ENCODE measurements at regions not wholly inside any gene's neighbourhood (a gene's known extent, or its start where the extent isn't known, plus 50 kb on each side); places are given as distances from the start of the nearest gene placed in this dataset.

DNA sequence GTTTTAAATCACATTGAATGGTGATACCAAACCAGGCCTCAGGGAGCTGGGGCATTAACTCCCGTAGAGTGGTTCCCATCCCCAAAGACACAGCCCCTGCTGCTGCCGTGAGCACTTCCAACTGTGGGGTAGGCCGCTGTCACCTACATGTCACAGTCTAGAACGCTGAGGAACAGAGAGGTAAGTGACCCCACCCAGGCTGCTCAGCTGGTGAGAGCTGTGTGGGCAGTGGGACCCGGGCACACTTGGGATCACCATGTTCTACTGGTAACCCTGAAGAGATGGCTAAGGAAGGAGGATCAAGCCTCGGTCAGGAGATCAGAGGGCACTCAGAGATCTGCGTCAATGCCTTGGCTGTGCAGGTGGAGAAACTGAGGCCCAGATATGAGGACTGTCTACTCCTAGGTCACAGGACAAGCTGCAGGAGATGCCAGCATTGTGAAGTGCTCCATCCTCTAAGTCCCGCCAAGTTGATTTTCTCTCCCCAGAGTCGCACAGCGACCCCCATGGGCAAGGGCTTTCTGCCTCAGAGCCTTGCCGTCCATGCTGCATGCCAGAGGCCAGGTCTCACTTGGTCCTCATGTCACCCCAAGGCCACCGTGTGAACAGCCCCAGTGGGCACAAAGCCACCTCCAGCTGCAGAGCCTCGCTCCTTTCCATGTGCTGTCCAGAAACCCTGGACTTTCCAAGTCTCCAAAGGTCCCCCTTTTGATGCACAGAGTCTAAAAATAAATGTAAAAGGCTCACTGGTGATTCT, 144.2 kb upstream of the OTOS start:
- no peak for DNase-seq (ENCODE audit: low spot score)

DNA sequence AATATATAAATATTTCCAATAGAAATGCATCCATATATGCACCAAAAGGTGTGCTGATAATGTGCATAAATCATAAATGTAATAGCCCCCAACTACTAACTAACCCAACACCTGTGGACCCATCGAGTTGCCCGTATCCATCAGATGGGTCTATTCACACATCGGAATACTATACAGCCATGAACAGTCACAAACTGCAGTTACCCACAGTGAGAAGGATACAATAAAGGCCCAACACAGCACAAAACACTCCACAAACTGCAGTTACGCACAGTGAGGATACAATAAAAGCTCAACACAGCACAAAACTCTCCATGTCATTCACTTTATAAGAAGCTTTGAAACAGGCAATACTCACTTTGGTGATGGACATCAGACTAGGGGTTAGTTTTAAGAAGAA, 145.3 kb upstream of the OTOS start:
- DNase-seq (ENCODE audit: low spot score), result no peak

DNA sequence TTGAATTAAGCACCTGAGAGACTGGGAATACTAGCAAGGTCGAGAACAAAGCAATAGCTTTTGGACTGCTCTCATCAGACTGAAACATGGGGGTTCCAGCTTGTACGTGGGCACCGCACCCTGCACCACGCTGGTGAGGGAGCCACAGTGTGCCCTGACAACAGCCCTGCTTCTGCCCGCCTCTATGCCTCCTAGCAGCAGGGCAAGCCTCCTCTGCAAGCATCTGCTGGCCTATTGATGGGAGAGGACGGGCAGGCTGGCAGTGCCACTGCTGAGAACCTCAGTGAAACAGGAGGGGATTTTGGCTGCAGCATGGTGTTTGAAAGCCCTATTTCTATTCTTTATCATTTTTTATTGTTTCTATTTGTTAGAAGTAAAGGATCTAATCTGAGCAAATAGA, 146.1 kb upstream of the OTOS start:
- no peak for DNase-seq (ENCODE audit: low spot score)

DNA sequence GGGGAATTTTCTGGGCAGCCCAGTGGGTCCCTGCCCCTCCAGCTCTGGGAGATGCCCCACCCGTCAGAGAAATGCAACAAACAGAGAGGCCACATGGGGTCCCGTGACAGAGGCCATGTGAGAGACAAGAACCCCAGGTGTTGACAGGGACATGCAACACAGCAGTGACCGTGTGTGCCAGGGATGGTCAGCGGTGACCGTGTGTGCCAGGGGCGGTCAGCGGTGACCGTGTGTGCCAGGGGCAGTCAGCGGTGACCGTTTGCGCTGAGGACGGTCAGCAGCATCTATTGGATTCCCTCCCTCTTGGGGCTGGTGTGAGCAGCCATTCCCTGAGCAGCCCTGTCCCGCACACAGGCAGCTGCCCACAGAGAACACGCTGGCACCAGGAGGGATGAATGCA, 146.6 kb upstream of the OTOS start:
- no peak for DNase-seq (ENCODE audit: low spot score)

DNA sequence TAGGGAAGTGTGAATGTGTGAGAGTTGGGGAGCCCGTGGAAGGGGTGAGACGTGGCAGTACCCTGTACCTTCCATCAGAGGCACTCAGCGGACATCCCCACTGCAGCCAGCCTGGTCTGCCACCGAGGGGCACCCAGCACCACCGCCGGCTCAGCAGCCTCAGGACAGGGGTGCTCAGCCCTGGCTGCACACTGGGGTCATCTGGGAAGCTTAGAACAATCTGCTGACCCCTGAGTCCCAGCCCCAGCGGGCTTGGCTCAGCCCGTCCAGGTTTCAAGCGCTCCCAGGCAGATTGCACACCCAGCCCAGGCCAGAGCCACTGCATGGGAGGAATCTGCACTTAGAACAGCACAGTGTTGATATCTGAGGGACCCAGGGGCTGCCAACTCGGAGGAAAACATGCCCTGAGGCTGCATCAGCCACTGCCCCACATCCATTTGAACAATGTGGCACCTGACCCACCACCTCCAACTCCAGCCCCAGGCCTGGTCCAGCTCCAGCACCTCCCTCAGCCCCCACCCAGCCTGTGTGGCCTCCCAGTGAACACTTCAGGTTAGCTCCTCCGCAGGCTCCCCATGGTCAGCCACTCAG, 147.1 kb upstream of the OTOS start:
- DNase-seq (ENCODE audit: low spot score), result no peak

DNA sequence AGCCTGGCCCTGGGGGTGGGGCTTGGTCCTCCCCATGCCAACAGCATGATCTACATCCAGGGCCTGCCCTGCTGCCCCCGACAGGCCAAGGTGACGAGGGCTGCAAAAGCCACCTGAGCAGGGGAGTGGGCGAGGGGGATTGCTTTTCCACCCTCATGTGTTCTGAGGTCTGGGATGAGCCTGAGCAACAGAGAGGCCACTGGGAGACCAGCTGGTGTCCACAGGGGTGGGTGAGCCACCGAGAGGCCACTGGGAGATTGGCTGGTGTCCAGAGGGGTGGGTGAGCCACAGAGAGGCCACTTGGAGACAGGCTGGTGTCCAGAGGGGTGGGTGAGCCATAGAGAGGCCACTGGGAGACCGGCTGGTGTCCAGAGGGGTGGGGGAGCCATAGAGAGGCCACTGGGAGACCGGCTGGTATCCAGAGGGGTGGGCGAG, 147.4 kb upstream of the GPC1 start:
- no peak for DNase-seq (ENCODE audit: low spot score)

DNA sequence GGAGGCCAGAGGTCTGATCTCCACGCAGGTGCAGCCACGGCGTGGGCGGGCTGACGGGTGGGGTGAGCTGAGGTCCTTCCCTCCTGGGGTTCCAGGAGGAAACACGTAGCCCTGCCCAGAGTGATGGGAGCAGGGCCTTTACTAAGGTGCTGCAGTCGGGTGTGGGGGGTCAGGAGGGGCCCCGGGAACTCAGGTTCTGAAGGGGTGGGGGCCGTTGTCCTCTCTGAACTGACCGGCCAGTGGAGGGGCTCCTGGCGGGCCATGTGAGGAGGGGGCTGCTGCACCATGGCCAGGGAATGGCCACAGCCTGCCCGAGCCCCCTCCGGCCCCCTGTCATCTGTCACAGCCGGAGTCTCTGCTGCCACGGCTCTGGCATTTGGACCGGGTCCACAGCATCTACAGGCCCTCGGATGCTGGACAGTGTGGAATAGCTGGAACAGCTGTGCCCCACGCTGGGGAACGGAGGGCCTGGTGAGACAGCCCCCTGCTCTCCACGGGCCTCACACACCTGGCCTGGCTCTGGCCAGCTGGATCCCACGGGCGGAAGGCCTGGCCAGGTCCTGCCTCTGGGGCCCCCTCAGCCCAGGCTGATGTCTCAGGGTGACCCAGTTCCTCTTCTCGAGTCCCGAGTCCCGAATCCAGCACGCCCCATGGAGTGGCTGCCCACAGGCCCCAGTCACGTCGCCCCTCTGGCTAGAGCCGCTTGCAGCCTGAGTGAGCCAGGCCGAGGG, 145.6 kb upstream of the GPC1 start:
- DNase-seq (ENCODE audit: low spot score), result peak; percentile 46

DNA sequence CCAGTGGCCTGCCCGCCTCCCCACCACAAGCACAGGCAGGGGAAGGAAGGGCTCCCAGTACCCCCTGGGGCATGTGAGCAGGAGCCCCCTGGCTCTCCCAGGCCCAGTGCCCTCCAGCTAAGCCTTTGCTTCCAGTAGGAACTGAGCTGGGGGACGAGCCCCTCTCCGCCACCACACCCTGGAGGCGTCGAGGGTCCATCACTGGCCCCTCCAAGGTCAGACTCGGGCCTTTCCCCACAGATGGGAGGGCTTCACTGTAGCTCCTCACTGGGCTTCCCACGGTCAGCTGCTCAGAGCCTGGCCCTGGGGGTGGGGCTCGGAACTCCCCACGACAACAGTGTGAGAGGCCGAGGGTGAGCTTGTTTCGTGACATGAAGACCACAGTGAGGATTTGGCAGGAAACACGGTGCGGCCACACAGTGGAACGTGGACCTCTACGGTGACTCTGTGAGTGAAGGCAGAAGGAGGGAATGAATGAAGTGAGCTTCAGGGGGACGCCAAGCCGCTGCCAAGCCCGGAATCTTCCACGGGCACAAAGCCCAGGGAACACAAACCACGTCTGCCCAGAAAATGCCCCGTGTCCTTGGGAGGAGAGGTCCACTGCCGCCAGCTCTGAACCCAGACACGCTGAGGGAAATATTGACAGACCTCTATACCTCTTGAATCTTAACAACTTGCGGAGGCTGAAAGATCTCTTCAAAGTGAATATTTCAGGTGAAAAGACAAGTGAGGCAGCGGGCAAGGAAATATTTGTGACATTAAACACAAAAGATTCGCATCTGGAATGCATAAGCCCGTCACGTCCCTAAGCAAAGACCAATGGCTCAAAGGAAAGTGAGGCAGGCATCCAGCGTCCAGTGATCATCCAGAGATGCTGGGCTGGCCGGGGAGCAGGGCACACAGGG, 144.8 kb upstream of the GPC1 start:
- peak; percentile 53 for DNase-seq (ENCODE audit: low spot score)

DNA sequence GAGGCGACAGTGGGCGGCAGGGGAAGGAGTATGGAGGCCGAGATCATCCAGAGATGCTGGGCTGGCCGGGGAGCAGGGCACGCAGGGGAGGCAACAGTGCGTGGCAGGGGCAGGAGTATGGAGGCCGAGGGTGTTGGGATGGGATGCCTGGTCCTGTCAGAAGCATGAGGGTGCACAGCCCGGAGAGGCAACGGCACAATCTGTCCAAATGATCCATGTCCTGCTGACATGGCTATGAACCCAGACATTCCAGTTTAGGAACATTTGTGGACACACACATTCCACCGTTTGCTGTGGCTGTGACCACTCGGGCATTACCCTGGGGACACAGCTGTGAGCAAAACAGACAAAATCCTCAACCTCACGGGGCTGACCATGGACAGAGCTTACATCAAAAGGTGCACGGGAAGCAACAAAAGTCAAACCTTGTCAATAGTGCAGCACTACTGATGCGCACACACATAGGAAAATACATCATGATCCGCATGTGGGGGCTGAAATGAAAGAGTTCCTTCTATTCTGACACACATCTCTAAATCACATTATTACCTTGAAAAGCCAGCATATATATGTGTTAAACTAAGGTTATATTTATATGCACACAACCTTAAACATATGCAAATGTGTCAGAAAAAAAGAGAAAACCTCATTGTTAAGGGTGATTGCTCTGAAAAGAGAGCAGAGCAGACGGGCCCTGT, 144.0 kb upstream of the GPC1 start:
- peak; percentile 53 for DNase-seq (ENCODE audit: low spot score)

DNA sequence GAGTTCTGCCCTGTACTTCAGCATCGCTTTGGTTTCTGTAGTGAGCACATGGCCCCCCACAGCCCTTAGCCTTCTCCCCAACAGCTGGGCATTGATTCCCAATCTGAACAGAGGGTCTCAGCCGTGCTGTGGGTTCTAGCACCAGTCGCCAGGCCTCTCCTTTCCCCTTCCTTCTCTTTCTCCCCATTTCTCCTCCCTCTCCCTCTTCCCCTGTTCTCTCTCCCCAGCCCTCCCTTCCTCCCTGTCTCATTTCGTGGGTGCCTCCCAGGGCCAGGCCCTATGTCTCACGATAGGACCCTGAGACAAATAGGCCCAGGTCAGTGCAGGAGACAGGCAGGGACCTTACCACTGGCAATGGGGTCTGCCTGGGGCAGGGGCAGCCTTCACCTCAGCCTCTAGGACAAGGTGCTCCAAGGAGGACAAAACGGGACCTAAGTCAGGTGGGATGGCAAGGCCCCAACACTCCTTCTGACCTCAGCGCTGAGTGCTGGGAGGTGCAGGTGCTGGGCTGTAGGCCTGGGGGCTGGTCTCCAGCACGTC, 143.4 kb upstream of the GPC1 start:
- DNase-seq (ENCODE audit: low spot score), result peak; percentile 50

DNA sequence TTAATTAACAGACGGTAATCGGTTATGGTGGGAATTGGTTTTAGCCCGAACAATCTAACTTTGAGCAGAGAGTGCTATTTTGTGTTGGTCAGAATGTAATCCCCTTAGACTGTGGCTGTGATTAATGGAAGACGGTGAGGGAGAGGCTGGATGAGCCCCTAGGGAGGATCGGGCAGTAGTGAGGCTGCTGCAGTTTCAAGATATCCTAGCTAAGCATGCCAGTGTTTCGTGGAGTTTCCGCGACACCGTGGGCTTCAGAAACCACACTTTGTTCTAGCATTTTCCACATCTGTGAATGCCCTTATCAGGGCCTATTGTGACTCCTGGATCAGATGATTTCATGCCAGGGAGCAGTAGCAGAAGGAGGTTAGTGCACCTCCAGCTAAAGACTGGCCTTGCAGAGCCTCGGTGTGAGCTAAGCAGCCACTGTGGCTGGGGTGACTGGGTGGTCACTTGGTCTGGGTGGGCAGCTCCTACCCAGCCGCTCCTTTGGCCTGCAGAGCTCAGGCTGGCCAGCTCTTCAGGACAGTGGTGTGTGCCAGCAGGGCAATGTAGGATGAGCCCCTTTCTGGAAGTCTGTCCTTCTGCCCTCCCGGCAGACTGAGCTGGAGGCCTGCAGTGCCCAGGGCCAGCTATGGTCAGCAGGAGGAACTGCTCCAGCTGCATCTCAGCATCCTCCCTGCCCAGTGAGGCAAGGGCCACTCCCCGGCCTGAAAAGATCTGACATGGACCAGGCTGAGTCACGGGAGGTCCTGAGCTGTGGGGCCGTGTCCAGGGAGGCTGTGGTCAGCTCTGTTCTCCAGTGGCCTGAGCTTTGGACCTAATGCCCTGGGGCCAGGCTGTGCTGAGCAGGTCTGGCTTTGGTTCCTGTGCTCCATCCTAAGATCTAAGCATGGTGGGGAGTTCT, 142.6 kb upstream of the GPC1 start:
- peak; percentile 53 for DNase-seq (ENCODE audit: low spot score)

DNA sequence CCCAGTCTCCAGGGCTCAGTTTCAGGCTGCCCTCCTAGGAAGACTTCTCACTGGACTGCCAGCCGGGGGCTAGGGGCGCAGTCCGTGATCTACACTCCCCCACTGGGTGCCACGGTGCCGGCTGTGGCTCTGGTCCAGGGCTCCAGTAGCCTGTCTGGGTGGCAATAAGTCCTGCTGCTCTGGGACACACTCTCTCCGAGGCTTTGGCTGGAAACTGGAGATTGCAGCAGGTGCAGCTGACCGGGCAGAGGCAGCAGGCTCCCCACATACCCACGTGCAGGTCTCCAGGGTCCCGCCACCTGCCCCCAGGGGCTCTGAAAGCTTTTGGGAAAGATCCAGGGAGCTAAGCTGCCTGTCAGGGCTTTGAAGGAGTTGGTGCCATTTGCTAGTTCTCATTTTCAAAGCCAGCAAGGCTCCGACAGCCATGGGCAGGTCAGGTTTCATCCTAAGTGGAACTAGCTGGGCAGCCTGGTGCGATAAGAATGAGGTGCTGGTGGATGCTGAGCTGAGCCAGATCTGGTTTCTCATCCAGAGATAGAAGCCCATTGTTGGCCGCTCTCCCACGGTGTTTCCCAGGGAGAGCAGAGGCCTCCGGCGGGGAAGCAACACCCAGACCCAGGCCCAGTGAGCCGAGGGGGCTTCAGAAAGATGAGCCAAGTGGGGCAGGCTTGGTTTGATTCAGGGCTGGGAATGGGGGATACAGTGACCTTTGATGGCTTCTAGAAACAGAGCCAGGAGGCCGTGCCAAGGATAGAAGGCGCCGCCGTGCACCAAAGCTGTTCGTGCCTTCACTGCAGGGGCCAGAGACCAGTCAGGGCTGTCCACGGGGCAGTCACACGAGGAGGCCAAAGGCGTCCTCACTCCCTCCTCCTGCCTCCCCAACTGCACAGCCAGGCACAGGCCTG, 141.7 kb upstream of the GPC1 start:
- DNase-seq (ENCODE audit: low spot score), result peak; percentile 64

DNA sequence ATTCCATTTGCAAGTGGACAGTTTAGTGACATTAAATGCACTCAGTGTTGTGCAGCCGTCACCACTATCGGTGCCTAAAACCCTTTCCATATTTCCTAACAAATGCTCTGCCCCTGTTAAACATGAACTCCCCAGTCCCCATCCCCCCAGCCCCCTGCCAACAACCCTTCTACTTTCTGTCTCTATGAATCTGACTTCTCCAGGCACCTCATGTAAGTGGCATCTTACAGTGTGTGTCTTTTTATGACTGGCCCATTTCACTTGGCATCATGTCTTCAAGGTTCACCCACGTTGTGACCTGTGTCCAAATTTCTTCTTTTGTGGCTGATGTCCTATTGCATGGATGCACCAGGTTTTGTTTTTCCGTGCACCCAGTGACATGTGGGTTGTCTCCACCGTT, 140.9 kb upstream of the GPC1 start:
- peak; percentile 23 for DNase-seq (ENCODE audit: low spot score)

DNA sequence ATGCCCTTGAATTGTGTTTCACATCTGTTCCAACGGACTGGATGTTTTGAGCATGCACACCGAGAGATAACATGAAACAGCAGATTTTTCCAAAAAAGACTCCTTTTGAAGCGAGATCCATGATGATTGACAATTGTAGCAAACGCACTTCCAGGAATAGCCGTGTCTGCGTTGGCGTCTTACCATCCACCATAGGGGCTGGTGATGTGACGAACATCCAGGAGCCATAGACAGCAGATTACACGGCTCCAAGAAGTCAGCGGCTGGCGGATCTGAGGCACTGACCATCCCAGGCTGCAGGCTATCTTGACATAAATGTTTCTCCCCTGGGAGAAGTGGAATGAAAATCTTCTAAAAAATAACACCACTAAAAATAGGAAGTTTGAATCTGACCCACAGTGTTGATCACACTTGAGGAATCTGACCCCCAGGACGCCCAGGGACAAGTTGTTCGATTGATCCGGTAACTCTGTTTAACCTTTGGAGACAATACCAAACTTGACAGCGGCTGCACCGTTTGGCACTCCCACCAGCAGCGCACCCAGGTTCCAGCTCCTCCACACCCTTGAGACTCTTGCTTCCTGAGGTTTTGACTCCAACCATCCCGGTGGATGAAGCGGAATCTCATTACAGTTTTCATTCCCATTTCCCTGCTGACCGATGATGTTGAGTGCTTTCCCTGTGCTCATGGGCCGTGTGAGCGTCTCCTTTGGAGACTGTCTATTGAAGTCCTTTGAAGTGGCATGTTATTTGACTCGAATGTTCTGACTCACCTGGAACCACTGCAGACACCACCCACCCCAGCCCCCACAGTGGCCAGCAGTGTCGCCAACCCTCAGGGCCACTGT, 140.0 kb upstream of the GPC1 start:
- peak; percentile 56 for DNase-seq (ENCODE audit: low spot score)

DNA sequence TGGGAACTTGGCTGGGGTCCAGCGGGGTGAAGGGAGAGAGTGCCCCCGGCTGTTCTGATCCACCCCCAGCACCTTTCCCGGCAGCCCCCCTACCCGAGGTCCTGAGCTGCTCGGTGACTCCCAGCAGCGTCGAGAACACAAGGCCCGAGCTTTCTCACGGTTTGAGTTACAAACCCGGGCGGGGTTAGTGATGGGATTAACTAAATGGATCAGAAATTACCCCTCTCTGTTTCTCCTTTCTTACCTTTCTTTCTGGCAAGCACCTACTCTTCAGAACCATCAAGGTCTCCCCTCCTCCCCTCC, 139.4 kb upstream of the GPC1 start:
- peak; percentile 55 for DNase-seq (ENCODE audit: low spot score)

DNA sequence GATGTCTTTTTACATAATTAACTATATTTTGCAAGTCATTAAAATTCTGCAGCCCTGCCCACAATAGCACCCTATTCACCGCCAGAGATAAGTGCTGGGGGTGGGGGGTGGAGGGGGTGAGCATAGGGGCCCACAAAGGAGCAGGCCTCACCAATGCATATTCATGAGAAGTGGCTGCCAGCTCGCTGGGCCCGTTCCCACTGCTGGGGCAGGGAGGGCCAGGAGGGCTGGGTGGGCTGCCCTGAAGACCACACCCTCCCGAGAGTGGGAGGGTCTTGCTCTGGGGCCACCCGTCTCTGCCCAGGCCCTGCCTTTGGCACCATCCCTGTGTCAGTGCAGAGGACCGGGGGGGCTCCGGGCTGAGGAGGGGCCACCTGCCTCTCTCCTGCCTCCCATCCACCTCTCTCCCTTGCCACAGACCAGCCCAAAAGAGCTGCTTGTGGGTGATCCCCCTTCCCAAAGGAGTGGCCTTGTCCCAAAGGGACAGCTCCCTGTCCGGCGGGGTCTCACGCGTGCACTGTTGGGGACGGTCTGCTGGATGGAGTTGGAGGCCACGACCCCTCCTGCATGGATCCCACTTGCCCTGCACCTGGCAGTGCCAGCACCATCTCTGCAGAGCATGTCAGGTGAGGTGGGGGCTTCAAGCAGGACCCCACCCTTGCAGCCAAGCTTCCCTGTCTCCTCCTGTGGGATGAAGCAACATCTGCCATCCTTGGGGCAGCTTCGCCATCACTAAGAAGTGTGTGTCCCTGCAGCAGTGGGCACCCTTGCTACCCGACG, 138.8 kb upstream of the GPC1 start:
- peak; percentile 55 for DNase-seq (ENCODE audit: low spot score)

DNA sequence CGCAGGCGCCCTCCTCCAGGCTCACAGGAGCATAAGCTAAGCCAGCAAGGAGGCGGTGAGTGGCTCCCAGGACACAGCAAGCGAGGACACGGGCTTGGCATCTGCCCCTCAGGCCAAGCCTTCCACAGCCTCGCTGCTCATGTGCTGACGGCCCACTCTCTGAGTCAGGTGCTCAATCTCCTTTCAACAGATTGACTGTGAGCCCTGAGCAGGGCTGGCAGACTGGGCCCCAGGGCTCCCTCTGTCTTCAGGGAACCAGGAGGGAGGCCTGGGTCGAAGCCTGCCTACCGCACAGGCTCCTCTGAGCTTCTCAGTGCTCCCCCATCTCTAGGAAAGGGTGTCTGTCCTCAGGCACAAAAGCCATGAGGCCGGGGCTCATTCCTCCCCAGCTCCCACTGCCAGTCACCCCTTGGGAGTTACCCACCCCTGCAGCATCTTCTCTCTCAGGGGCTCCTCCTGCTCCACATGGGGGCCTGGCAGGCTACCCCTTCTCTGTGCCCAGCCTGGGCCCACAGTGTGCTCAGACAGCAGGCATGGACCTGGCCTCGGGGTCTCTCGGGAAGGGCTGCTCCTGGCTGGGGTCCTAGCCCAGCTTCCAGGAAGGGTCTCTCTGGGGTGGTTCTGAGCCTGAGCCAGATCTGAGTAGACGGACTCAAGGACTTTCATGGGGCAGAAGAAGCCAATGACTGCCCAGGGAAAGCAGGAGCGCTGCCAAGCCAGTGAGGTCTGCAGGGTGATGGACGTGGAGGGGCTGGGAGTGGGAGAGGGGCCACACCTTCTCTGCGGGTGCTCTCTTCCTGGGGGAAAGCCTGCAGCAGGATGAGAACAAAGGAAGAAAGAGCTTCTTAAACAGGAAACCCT, 138.0 kb upstream of the GPC1 start:
- peak; percentile 37 for DNase-seq (ENCODE audit: low spot score)
